Right lobe of liver (tissue), 6 donors: ENCODE measurements at regions not wholly inside any gene's neighbourhood (a gene's known extent, or its start where the extent isn't known, plus 50 kb on each side); places are given as distances from the start of the nearest gene placed in this dataset.

ENCODE experiments used
- ATAC-seq, 4 donors: fragments of 200-7000 bp; cut with Tn5 transposase; one replicate each; pipeline ENCODE4 v1.9.1; 2020; ENCODE audit warnings: mild to moderate bottlenecking in 4 of 4, moderate library complexity in 4 of 4
- DNase-seq, 3 donors: peaks; one replicate each; pipeline ENCODE4 v3.0.0-alpha.2; 2020
- H3K27ac ChIP-seq, 3 donors: fragments of 200-600 bp; one replicate each; pipeline ENCODE4 v1.8.0; 2022
- H3K27me3 ChIP-seq, 2 donors: fragments of 200-600 bp; one replicate each; pipeline ENCODE4 v1.8.0; 2022
- H3K36me3 ChIP-seq, 4 donors: fragments of 200-600 bp; sonication (generic) in 1 of 4; one replicate each; pipeline versions ENCODE4 v1.5.1 to v1.8.0; 2017 to 2022; ENCODE audit warnings: control low read depth in 1 of 4
- H3K4me1 ChIP-seq, 4 donors: fragments of 200-600 bp; sonication (generic) in 1 of 4; one replicate each; pipeline versions ENCODE4 v1.5.1 to v1.8.0; 2017 to 2022; ENCODE audit warnings: control low read depth in 1 of 4
- H3K4me3 ChIP-seq, 3 donors: fragments of 200-600 bp; one replicate each; pipeline ENCODE4 v1.8.0; 2022
- H3K9me3 ChIP-seq, 4 donors: fragments of 200-600 bp; sonication (generic) in 1 of 4; one replicate each; pipeline versions ENCODE4 v1.5.1 to v1.8.0; 2017 to 2022; ENCODE audit warnings: control low read depth in 1 of 4
- CTCF ChIP-seq, 4 donors: fragments of 200-600 bp in 3 of 4; fragments of 450-650 bp in 1 of 4; IDR thresholded peaks; one replicate each; pipeline versions ENCODE4 v1.5.1 to v1.8.0; 2016 to 2022; ENCODE audit warnings: antibody characterized with exemption in 4 of 4, mild to moderate bottlenecking in 2 of 4
- POLR2A ChIP-seq: fragments of 450-650 bp; IDR thresholded peaks from one replicate; pipeline ENCODE4 v1.6.1; 2017; ENCODE audit warnings: antibody characterized with exemption, mild to moderate bottlenecking
- WGBS: methylation state at CpG from one replicate; pipeline ENCODE4 v1.1.6; 2018; ENCODE audit warnings: low coverage, low lambda C conversion rate; ENCODE audit not compliant: insufficient coverage; ENCODE audit errors: missing lambda C conversion rate; 5-methylcytosine and 5-hydroxymethylcytosine counted together
- intact Hi-C, 2 donors: fragments of 100-400 bp; cut with DNase I; formaldehyde crosslinking; loops; one replicate each; pipeline versions ENCODE4 v1.11.2 to v1.14.1; 2022
- donor health status: DM: no; HTN: yes; CAD: no.
- donor health status: DM: no; HTN: no; CAD: no.
- donor health status: DM: no; HTN: no; CAD: no.
- donor health status: DM: no; HTN: yes; CAD: no.
- donor health status: DM: no; HTN: yes; CAD: no.

DNA sequence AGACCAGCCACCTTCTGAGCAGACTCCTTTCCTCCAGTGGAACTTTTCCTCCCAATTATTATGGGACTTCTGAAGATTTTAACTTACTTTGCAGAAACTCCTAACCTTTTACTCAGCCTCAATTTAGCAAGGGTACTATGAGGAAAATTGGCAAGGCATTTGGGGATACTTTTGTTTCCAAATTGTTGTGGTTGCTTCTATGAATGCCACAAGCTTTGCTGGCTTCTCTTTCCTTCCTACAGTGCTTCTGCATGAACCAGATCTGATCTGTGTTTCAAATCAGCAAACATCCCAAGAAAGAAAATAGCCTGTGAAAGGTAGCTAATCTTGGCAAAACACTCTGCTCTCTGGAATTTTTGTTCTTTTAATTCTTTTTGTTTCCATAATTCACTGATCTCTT is 57.3 kb upstream of the TAF11L2 start:
- no peak for DNase-seq
- intact Hi-C loops, result no loop called here
- H3K27me3 ChIP-seq, result no peaks in the 10 kb centered on the region
- H3K27ac ChIP-seq, result no peak overlapping the region
- ATAC-seq, result no peak
- no peaks in the 10 kb centered on the region for H3K4me1 ChIP-seq
- TF ChIP-seq CTCF (IDR thresholded peaks at IDR 0.05), result no peak
- no peak for TF ChIP-seq POLR2A
- H3K36me3 ChIP-seq, result no peaks in the 10 kb centered on the region
- H3K9me3 ChIP-seq, result no peaks in the 10 kb centered on the region
- no peak overlapping the region for H3K4me3 ChIP-seq

- Histone ChIP-seq H3K27me3 (no peaks in the 10 kb centered on the region), H3K27ac (no peak overlapping the region), H3K4me3 (no peak overlapping the region), H3K36me3 (no peaks in the 10 kb centered on the region), H3K9me3 (no peaks in the 10 kb centered on the region), H3K4me1 (no peaks in the 10 kb centered on the region)
- TF ChIP-seq POLR2A (no peak), CTCF (IDR thresholded peaks at IDR 0.05) (no peak)
- intact Hi-C loops, result no loop called here
- 31% methylated on average over 3 of the region's 3 CpGs for WGBS
- ATAC-seq (no peak), DNase-seq (no peak)
These were observed 56.7 kb upstream of the TAF11L2 start for GRCh38 chr5:17441351-17441750.

DNA sequence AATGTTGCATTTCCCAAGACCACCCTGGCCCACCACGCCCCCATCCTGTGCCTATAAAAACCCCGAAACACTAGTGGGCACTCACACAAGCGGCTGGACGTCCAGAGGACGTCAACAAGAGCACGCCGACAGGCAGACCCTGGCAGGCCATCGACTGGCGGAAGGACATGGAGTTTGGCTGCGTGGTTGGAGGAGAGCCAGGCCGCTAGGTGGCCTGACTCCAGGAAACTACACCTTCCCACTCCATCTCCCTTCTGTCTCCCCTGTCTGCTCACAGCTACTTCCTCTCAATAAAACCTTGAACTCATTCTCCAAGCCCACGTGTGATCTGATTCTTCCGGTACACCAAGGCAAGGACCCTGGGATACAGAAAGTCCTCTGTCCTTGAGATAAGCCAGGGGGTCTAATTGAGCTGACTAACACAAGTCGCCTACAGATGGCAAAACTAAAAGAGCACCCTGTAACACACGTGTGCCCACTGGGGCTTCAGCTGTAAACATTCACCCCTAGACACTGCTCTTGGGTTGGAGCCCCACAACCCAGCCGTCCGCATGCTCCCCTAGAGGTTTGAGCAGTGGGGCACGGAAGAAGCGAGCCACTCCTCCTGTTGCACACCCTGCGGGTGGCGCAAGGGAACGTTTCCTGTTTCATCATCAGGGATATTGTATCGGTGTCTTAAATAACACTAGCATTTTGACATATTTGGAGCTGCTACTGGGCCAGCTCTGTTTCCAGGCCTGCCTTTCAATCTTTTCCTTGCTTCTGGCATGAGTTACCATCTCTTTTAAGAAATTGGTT is 54.5 kb upstream of the TAF11L2 start:
- Histone ChIP-seq H3K27me3 (no peaks in the 10 kb centered on the region), H3K36me3 (no peaks in the 10 kb centered on the region), H3K4me1 (no peaks in the 10 kb centered on the region), H3K9me3 (no peaks in the 10 kb centered on the region), H3K27ac (no peak overlapping the region), H3K4me3 (no peak overlapping the region)
- WGBS, result 69% methylated on average over 7 of the region's 23 CpGs
- intact Hi-C loops, result no loop called here
- no peak for TF ChIP-seq POLR2A
- TF ChIP-seq CTCF (IDR thresholded peaks at IDR 0.05), result no peak
- ATAC-seq (peak in 3 of 4 donors; percentile 36 to 38 (median 37)), DNase-seq (peak; percentile 31 to 62 (median 61))

DNA sequence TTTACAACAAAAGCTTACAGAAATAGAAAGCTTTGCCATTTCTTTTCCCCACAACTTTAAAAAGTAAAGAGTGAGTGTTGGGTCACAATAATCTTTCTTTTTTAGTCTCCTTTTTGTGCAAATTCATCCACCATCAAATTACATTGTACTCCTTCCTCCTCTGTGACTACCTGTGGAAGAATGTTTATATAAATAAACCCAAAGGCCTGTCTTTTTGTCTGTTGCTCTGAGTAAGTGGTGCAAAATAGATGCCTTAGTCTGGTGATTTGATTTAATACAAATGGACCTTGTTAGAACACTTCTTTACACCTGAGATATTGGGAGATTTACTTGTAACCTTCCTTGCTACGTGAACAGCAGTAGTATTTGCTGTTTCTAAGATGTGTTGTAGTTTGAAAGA is 53.5 kb upstream of the TAF11L2 start:
- no peak for ATAC-seq
- intact Hi-C loops, result no loop called here
- TF ChIP-seq CTCF (IDR thresholded peaks at IDR 0.05) (no peak), POLR2A (no peak)
- no peaks in the 10 kb centered on the region for H3K36me3 ChIP-seq
- H3K9me3 ChIP-seq, result no peaks in the 10 kb centered on the region
- no peaks in the 10 kb centered on the region for H3K27me3 ChIP-seq
- H3K27ac ChIP-seq, result no peak overlapping the region
- WGBS, result 28% methylated on average over 1 of the region's 1 CpG
- no peaks in the 10 kb centered on the region for H3K4me1 ChIP-seq
- H3K4me3 ChIP-seq, result no peak overlapping the region
- no peak for DNase-seq
